HG03457 (cell line): ENCODE measurements at regions not wholly inside any gene's neighbourhood (a gene's known extent, or its start where the extent isn't known, plus 50 kb on each side); places are given as distances from the start of the nearest gene placed in this dataset.
A peak's percentile ranks its signal among the peaks of the same experiment; 100 is the strongest.
"Not testable (repeated sequence)": the region's sequence is repeated elsewhere in the genome, so short reads cannot be mapped to it uniquely, and the experiment has no call there.

Source experiments
- ATAC-seq: cut with Tn5 transposase; IDR thresholded peaks from one replicate; pipeline ENCODE4 v1.9.1; 2021; ENCODE audit warnings: moderate number of reproducible peaks; ENCODE audit not compliant: unreplicated experiment

DNA sequence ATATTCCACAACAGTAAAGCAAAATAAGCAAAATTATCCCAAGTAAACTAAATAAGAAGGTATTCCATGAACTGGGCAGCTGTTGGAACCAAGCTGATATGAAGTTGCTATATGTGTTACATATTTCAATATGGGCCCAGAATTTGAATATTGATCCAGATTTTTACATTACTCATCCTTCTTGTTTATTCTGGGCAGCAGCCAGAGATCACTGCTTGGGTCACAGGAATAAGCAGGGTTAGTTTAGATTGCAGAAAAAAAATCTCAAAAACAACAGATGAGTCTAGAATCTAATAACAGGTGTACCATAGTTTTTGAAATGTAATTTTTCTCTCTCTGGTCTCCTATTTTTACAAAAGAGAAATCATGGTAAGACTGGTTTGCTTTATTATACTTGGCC, 171.5 kb upstream of the NAMPT start:
- ATAC-seq = no peak

DNA sequence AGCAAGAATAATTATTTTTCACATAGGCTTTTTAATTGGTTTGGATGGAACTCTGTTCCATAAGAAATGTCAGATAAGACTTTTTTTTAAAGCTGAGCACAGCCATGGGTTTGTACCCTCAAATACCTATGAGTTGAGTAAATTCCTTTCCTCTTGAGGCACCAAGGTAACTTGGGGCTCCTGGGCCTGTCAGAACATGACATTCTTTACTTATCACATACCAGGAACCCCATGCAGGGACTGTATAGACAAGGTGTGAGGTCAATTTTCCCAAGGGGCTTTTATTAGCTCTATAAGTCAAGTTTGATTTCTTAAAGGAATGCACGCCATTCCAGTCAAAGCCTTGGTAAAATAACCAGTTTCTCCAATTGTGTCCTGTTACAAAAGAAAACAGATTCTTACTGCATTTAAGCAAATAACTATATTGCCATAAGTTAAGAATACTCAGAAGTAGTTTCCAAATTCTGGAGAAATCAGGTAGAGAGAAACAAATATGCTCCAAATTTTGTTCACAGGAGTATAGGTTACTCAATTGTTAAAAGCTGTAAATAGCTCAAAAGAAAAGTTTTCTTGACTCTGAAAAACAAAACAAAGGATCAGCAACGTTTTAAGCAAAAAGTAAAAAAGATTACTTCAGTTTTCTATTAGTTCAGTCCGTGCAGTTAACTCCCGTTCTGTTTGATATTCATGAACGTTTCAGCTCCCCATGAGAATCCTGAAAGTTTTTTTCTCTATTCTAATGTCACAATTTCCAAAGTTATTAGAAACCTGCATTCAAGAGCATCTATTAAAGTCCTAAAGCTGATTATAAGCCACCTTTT, 167.5 kb upstream of the NAMPT start:
- ATAC-seq = no peak

DNA sequence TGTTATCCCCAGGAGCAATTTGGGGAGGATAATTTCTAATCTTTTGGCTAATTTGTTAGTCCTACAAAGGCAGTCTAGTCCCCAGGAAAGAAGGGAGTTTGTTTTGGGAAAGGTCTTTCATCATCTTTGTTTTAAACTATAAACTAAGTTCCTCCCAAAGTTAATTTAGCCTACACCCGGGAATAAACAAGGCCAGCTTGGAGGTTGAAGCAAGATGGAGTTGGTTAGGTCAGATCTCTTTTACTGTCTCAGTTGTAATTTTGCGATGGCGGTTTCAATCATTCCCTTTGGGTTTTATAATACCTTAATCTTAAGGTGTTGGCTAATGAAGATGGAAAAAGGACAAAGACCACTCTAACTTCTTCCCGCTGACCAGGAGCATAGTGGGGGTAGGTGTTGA, 166.4 kb upstream of the NAMPT start:
- no peak for ATAC-seq

GRCh38 chr7:106450716-106451115, 165.9 kb upstream of the NAMPT start:
- no peak for ATAC-seq

DNA sequence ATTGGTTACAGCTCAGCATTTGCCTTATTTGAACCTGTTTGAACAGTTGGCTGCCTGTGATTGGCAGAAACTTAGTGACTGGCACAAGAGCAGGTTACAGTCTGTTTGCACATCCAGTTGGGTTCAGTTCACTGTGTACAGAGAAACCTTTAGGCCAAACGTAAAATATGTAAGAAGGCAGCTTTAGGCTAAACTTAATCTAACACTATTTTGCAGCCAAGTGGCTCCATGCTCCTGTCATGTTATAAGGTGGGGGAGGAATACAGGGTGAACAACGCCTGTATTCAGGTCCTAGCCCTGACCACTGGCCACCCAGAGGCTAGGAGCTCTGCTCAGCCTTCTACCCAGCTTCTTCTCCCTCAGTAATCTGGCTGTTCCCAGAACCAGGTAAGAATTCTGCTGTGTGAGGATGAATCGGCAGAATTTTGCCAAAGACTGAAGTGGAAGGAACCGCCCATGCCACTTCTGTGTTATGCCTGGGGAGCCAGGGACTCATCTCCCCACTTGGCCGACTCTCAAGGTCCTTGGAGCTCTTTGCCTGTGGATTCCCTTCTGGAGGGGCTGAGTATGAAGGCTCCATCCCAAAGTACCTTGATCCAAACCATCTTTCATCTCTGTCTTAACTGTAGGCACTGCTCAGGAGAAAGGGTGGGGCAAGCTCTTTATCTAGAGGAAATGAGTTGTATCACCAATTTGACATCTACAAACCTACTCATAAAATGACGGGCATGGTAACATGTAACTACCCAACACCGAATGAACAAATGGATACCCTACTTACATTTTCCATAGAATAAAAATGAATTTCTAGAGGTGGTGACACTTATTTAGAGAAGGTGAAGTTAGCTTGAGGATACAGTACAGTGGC, 164.4 kb upstream of the NAMPT start:
- no peak for ATAC-seq

- ATAC-seq = no peak
Measured at GRCh38 chr7:106448346-106448991, 163.7 kb upstream of the NAMPT start.

GRCh38 chr7:106447318-106447847, 162.6 kb upstream of the NAMPT start:
- ATAC-seq = no peak

- not testable (repeated sequence) for ATAC-seq
Measured at GRCh38 chr7:106445366-106445765, 160.6 kb upstream of the NAMPT start.

GRCh38 chr7:106444068-106444655, 159.4 kb upstream of the NAMPT start:
- no peak for ATAC-seq

- no peak for ATAC-seq
Measured at GRCh38 chr7:106443156-106443555, 158.4 kb upstream of the NAMPT start.

DNA sequence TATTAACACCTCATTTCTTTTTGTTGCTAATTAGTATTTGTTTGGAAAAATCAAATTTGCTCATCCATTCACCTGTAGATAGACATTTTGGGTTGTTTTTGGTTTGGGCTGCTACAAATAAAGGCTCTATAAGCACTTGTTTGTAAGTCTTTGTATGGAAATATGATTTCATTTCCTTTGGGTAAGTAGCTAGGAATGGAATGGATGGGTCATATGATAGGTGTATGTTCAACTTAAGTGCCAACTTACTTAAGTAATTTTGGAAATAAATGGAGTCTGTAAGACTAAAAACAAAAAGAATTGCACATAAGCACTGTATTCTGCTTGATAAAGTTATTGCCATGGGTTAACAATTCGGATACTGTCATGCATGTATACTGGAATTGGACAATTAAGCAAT, 157.7 kb upstream of the NAMPT start:
- ATAC-seq = no peak

- not testable (repeated sequence) for ATAC-seq
Measured at GRCh38 chr7:106441343-106441742, 156.6 kb upstream of the NAMPT start.

DNA sequence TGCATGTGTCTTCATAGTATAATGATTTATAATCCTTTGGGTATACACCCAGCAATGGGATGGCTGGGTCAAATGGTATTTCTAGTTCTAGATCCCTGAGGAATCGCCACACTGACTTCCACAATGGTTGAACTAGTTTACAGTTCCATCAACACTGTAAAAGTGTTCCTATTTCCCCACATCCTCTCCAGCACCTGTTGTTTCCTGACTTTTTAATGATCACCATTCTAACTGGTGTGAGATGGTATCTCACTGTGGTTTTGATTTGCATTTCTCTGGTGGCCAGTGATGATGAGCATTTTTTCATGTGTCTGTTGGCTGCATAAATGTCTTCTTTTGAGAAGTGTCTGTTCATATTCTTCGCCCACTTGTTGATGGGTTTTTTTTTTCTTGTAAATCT, 152.2 kb upstream of the NAMPT start:
- ATAC-seq = not testable (repeated sequence)

GRCh38 chr7:106433377-106433776, 148.6 kb upstream of the NAMPT start:
- ATAC-seq = no peak

DNA sequence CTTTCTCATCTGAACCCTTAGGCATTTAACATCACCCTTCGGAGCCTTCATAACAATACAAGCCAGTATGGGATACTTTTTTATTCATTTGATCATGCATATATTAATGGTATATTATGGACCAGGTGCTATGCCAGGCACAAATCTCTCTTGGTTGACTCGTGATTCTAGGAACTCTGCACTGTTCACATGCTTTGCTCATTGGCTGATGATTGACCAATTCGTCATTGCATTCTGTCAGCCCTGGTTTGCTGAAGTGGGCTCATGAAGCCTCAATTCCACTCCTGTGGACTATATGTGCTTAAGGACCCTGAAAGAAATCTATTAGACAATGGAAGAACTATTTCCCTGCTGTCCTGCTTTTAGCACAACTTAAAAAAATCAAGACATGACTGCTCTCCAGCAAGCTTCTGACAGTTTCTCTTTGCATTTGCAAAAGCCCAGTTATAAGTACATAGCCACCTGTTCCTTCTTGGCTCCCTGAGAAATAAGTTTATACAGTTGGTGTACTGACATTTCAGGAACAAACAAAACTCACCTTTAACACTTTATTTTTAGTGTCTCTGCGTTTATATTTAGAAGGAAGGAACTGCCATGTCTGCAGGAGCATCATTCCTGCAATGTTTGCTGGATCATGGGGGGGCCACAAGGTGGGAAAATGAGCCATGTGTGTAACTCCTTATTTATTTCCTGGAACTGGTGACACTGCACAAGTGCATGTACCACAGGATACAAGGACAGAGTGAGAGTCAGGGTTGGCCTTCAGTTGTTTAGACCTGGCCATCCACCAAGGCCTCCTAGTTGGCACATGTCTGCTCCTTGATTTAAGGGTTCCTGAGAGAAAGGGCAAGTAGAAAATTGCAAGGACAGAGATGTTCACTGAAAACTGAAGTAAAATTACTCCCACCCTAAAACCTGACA, 146.0 kb upstream of the NAMPT start:
- ATAC-seq = no peak

DNA sequence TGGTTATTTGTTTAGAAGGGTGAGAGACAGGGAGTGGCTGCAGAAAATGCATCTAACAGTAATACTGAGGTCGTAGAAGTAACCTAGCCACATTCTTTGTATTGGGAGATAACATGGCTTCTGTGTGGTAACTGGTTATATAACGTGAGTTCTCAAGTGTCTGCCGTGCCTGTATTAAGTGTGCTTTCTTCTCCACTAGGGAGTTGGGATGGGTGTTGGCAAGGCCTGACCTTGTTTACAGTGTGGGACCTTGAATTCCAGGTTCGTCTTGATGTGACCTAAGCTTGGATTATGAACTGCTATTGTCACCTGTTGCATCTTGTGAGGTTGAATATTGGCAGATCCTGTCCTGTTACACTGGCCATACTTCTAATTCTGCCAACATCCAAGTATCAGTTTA, 145.3 kb upstream of the NAMPT start:
- ATAC-seq = no peak

- no peak for ATAC-seq
Measured at GRCh38 chr7:106426803-106427202, 142.0 kb upstream of the NAMPT start.

- ATAC-seq = peak; percentile 75
Measured at GRCh38 chr7:106425017-106425719, 140.4 kb upstream of the NAMPT start.

- ATAC-seq = no peak
Measured at GRCh38 chr7:106424476-106425016, 139.8 kb upstream of the NAMPT start.
